ENCODE measurements at regions not wholly inside any gene's neighbourhood (a gene's known extent, or its start where the extent isn't known, plus 50 kb on each side); places are given as distances from the start of the nearest gene placed in this dataset.

DNA sequence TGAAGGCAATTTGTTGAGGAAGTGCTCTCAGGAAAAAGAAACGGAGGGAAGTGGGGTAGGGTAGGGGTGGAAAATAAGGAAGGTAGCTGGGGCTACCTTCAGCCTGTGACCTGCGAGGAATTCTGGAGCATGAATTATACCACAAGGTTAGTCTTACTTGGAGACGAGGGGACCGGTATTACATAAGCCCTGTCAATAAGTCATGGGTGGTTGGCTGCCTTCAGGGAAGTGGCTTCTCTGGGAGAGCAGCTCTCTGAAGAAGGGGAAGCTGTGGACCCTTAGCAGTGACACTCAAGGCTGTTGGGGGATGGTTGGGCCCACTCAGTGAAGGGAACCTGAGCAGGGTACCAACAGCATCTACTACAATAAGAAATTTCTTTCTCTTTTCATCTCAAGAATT, 111.3 kb downstream of the TNFSF18 start (continued):
- TF ChIP-seq CBFB (CRISPR knock-in tag; IDR thresholded peaks at IDR 0.05; ENCODE audit: low read depth): no peak
- TF ChIP-seq OVOL2 (CRISPR knock-in tag; IDR thresholded peaks at IDR 0.05; ENCODE audit: borderline replicate concordance): no peak
- no peak for TF ChIP-seq ZNF281 (CRISPR knock-in tag; IDR thresholded peaks at IDR 0.05)
- no peak for TF ChIP-seq SMAD4 (CRISPR knock-in tag; IDR thresholded peaks at IDR 0.05)
- TF ChIP-seq ZMAT4 (CRISPR knock-in tag; IDR thresholded peaks at IDR 0.05): no peak
- TF ChIP-seq TEAD4 (CRISPR knock-in tag; IDR thresholded peaks at IDR 0.05): no peak
- no peak for TF ChIP-seq SP1 (CRISPR knock-in tag; conservative IDR thresholded peaks at IDR 0.05)

- no peak; the same call in 1 of the 2 replicates for ATAC-seq
- no peak for TF ChIP-seq ZNF281 (CRISPR knock-in tag; IDR thresholded peaks at IDR 0.05)
- no peak for TF ChIP-seq TEAD1 (CRISPR knock-in tag; IDR thresholded peaks at IDR 0.05)
- TF ChIP-seq, protein P1, sequence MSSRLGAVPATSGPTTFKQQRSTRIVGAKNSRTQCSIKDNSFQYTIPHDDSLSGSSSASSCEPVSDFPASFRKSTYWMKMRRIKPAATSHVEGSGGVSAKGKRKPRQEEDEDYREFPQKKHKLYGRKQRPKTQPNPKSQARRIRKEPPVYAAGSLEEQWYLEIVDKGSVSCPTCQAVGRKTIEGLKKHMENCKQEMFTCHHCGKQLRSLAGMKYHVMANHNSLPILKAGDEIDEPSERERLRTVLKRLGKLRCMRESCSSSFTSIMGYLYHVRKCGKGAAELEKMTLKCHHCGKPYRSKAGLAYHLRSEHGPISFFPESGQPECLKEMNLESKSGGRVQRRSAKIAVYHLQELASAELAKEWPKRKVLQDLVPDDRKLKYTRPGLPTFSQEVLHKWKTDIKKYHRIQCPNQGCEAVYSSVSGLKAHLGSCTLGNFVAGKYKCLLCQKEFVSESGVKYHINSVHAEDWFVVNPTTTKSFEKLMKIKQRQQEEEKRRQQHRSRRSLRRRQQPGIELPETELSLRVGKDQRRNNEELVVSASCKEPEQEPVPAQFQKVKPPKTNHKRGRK (CRISPR knock-in tag; IDR thresholded peaks at IDR 0.05; ENCODE audit: borderline replicate concordance): no peak
- TF ChIP-seq ZNF232 (CRISPR knock-in tag; IDR thresholded peaks at IDR 0.05): no peak
- no peak for TF ChIP-seq HMGA2 (CRISPR knock-in tag; IDR thresholded peaks at IDR 0.05)
- TF ChIP-seq, protein P2, sequence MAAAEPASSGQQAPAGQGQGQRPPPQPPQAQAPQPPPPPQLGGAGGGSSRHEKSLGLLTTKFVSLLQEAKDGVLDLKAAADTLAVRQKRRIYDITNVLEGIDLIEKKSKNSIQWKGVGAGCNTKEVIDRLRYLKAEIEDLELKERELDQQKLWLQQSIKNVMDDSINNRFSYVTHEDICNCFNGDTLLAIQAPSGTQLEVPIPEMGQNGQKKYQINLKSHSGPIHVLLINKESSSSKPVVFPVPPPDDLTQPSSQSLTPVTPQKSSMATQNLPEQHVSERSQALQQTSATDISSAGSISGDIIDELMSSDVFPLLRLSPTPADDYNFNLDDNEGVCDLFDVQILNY (CRISPR knock-in tag; IDR thresholded peaks at IDR 0.05): no peak
- no peak for TF ChIP-seq NFYB (CRISPR knock-in tag; conservative IDR thresholded peaks at IDR 0.05; ENCODE audit: low read depth)
- no peak for TF ChIP-seq NR3C1 (CRISPR knock-in tag; conservative IDR thresholded peaks at IDR 0.05; ENCODE audit: low read depth)
- H3K4me3 Mint-ChIP-seq: no peak overlapping the region
Measured at GRCh38 chr1:172940174-172940855, 110.4 kb downstream of the TNFSF18 start.

DNA sequence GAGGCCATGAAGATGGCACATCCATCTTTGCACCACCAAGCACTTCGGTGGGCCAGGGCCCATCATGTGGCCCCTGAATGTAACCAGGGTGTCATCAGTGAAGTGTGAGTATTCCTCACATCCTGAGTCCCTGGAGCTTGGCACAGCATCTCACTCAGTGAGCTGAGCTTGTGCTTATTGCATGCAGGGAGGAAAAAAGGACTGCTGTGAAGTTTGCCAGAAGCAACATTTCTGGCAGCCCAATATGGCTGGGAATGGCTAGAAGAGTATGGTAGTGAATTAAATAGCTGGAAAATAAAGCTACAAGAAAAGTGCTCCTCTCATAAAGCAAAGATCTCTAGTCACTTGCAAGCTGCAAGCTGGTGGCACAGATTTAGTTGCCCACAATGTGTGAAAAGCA, 109.3 kb downstream of the TNFSF18 start:
- Mint-ChIP-seq H3K9me3 (peaks cover 4% of the 10 kb centered on the region; the same call in 1 of the 2 replicates), H3K4me3 (no peak overlapping the region), H3K4me1 (no peaks in the 10 kb centered on the region), H3K36me3 (no peaks in the 10 kb centered on the region), H3K27ac (no peak overlapping the region), H3K27me3 (ENCODE audit: low read depth) (no peaks in the 10 kb centered on the region)
- POLR2A ChIA-PET: no interaction called here
- no peak for TF ChIP-seq ZNF396 (CRISPR knock-in tag; IDR thresholded peaks at IDR 0.05; ENCODE audit: borderline replicate concordance)
- ATAC-seq: no peak
- CTCF ChIA-PET: no interaction called here
- DNase-seq (ENCODE audit: low spot score): no peak

More at GRCh38 chr1:172940174-172940855, 110.4 kb downstream of the TNFSF18 start:
- ChIA-PET POLR2A (no interaction called here), CTCF (no interaction called here)
- no peak for DNase-seq (ENCODE audit: low spot score)
- peaks cover 4% of the 10 kb centered on the region; the same call in 1 of the 2 replicates for H3K9me3 Mint-ChIP-seq
- no peaks in the 10 kb centered on the region for H3K4me1 Mint-ChIP-seq
- H3K36me3 Mint-ChIP-seq: no peaks in the 10 kb centered on the region
- no peaks in the 10 kb centered on the region for H3K27me3 Mint-ChIP-seq (ENCODE audit: low read depth)
- no peak overlapping the region for H3K27ac Mint-ChIP-seq
